ENCODE measurements at regions not wholly inside any gene's neighbourhood (a gene's known extent, or its start where the extent isn't known, plus 50 kb on each side); places are given as distances from the start of the nearest gene placed in this dataset.

DNA sequence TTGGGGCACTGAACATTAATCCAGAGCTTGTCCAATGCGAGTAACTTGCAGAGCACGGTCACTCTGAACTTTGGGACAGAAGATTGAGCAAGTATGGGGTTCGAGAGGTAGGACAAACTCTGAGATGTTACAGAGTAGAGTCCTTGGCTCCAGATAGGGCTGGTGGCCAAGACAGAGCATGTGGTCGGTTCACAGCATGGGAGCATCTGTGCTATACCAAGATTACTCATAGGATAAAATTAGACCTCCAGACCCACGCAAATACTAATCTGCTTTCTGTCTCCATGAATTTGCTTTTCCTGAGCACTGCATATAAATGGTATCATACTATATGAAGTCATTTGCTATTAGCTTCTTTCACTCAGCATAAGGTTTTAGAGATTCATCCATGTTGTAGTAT, 93.4 kb upstream of the TBX5 start:
- Histone ChIP-seq H4K20me1 (replicated peaks; ENCODE audit: control insufficient read depth, extremely low read depth, insufficient read depth, low read length) (no peaks in the 10 kb centered on the region), H3K4me1 (ENCODE audit: control insufficient read depth, extremely low read depth, insufficient read depth, low read length) (no peaks in the 10 kb centered on the region), H2AFZ (ENCODE audit: low read depth, low read length) (no peak overlapping the region), H3K79me2 (ENCODE audit: control insufficient read depth, insufficient read depth, low read length) (no peaks in the 10 kb centered on the region), H3K36me3 (ENCODE audit: control insufficient read depth in 2 of 2, extremely low read depth in 1 of 2, insufficient read depth in 2 of 2, low read length in 2 of 2) (no peaks in the 10 kb centered on the region), H3K27me3 (ENCODE audit: control insufficient read depth in 2 of 2, insufficient read depth in 2 of 2, low read length in 2 of 2) (no peaks in the 10 kb centered on the region), H3K9ac (replicated peaks; ENCODE audit: extremely low read depth, insufficient read depth, low read length) (no peak overlapping the region), H3K9me3 (replicated peaks; ENCODE audit: control insufficient read depth, insufficient read depth, low read length) (no peaks in the 10 kb centered on the region), H3K9me1 (replicated peaks; ENCODE audit: control insufficient read depth, extremely low read depth, insufficient read depth, low read length) (no peaks in the 10 kb centered on the region), H3K4me3 (replicated peaks in 1 of 3; ENCODE audit: insufficient read depth in 1 of 3, low read depth in 1 of 3, low read length in 3 of 3) (no peak overlapping the region), H3K27ac (ENCODE audit: insufficient read depth, low read depth, low read length) (no peak overlapping the region), H3K4me2 (ENCODE audit: insufficient read depth, low read length) (no peak overlapping the region)
- POLR2A ChIA-PET: interaction anchor here (0.6 kb wide), 1 partner anchor 10 kb away, joined by 4 read pairs; no protein-coding TSS in a partner anchor
- no TSS peak for BruUV-seq (replicated peaks)
- intact Hi-C loops (cut with micrococcal nuclease): no loop called here
- dilution Hi-C loops (cut with MboI; ENCODE audit: extremely low pct_ligation_motif_present, low sequenced_read_pairs): loop anchor here (25.0 kb wide), 1 partner anchor 487 kb away; no protein-coding TSS in a partner anchor
- CTCF ChIA-PET: interaction anchor here (0.6 to 1.8 kb wide), 3 partner anchors 9 to 519 kb away, joined by 3 to 5 read pairs (median 4); no protein-coding TSS in a partner anchor
- DNase-seq (ENCODE audit: low read depth, low spot score) (no peak), FAIRE-seq (no peak)
- TF ChIP-seq EZH2 (IDR thresholded peaks at IDR 0.05; ENCODE audit: borderline replicate concordance, low read depth, low read length, severe bottlenecking) (no peak), FOS (IDR thresholded peaks at IDR 0.05; ENCODE audit: borderline replicate concordance, insufficient read depth, low read length) (no peak), POLR2AphosphoS5 (IDR thresholded peaks at IDR 0.05; ENCODE audit: insufficient read depth, low read depth, low read length) (no peak), MYC (IDR thresholded peaks at IDR 0.05; ENCODE audit: low read depth, low read length) (no peak), GATA2 (IDR thresholded peaks at IDR 0.05; ENCODE audit: insufficient read depth, insufficient read length, low read depth, low read length) (no peak), JUN (IDR thresholded peaks at IDR 0.05; ENCODE audit: borderline replicate concordance, insufficient read depth, insufficient read length, low read depth) (no peak), POLR2A (IDR thresholded peaks at IDR 0.05; ENCODE audit: low read depth, low read length) (no peak)
- TF ChIP-seq, protein P1, sequence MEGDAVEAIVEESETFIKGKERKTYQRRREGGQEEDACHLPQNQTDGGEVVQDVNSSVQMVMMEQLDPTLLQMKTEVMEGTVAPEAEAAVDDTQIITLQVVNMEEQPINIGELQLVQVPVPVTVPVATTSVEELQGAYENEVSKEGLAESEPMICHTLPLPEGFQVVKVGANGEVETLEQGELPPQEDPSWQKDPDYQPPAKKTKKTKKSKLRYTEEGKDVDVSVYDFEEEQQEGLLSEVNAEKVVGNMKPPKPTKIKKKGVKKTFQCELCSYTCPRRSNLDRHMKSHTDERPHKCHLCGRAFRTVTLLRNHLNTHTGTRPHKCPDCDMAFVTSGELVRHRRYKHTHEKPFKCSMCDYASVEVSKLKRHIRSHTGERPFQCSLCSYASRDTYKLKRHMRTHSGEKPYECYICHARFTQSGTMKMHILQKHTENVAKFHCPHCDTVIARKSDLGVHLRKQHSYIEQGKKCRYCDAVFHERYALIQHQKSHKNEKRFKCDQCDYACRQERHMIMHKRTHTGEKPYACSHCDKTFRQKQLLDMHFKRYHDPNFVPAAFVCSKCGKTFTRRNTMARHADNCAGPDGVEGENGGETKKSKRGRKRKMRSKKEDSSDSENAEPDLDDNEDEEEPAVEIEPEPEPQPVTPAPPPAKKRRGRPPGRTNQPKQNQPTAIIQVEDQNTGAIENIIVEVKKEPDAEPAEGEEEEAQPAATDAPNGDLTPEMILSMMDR (IDR thresholded peaks at IDR 0.05; ENCODE audit: extremely low read depth in 1 of 2, insufficient read depth in 1 of 2, low read depth in 1 of 2, low read length in 2 of 2): no peak
- TF ChIP-seq, protein P2, sequence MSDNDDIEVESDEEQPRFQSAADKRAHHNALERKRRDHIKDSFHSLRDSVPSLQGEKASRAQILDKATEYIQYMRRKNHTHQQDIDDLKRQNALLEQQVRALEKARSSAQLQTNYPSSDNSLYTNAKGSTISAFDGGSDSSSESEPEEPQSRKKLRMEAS (IDR thresholded peaks at IDR 0.05; ENCODE audit: insufficient read depth, insufficient read length): no peak
